WTC11 (cell line): ENCODE measurements at regions not wholly inside any gene's neighbourhood (a gene's known extent, or its start where the extent isn't known, plus 50 kb on each side); places are given as distances from the start of the nearest gene placed in this dataset.

Experiments used
- ATF3 ChIP-seq: sonication (generic); formaldehyde crosslinking; conservative IDR thresholded peaks from 2 replicates; pipeline ENCODE4 v1.8.1; 2022; ENCODE audit warnings: mild to moderate bottlenecking, missing genetic modification reagents
- CTCF ChIP-seq: fragments of 200-600 bp; IDR thresholded peaks from 2 replicates; pipeline ENCODE4 v1.8.0; 2022; ENCODE audit warnings: antibody characterized with exemption
- ZNF263 ChIP-seq: sonication (generic); formaldehyde crosslinking; IDR thresholded peaks from 2 replicates; pipeline ENCODE4 v1.8.1; 2022; ENCODE audit warnings: low read depth, mild to moderate bottlenecking, moderate library complexity, missing genetic modification reagents
- ZNF423 ChIP-seq: fragments of 250-450 bp; sonication (Bioruptor Pico); IDR thresholded peaks from 2 replicates; pipeline ENCODE4 v2.1.2; 2022; ENCODE audit warnings: mild to moderate bottlenecking, moderate library complexity

- TF ChIP-seq CTCF (no peak), ZNF263 (no peak), ATF3 (CRISPR knock-in tag) (no peak), ZNF423 (CRISPR knock-in tag) (no peak)
Measured at GRCh38 chr3:99473321-99473751, 165.1 kb upstream of the COL8A1 start.
